HepG2 (cell line): ENCODE measurements at regions not wholly inside any gene's neighbourhood (a gene's known extent, or its start where the extent isn't known, plus 50 kb on each side); places are given as distances from the start of the nearest gene placed in this dataset.

Source experiments
- GATAD2A ChIP-seq: IDR thresholded peaks from 2 replicates; pipeline ENCODE4 v1.6.1; 2016
- HMG20A ChIP-seq: IDR thresholded peaks from 2 replicates; pipeline ENCODE4 v1.6.1; 2016; ENCODE audit warnings: borderline replicate concordance
- HNF4A ChIP-seq: sonication (generic); formaldehyde crosslinking; IDR thresholded peaks from 2 replicates; pipeline ENCODE4 v1.4.0; 2020; ENCODE audit warnings: missing genetic modification reagents
- HNF4G ChIP-seq, 2 experiments: sonication (generic) in 1 of 2; formaldehyde crosslinking in 1 of 2; IDR thresholded peaks; 2 replicates each; pipeline versions ENCODE4 v1.4.0 to v1.6.1; 2011 to 2020; ENCODE audit warnings: borderline replicate concordance in 2 of 2, low read depth in 2 of 2, mild to moderate bottlenecking in 2 of 2, low read length in 1 of 2, missing genetic modification reagents in 1 of 2, moderate library complexity in 1 of 2
- POGZ ChIP-seq: sonication (generic); formaldehyde crosslinking; IDR thresholded peaks from 2 replicates; pipeline ENCODE4 v1.4.0; 2020; ENCODE audit warnings: mild to moderate bottlenecking, missing genetic modification reagents
- SALL1 ChIP-seq: sonication (generic); formaldehyde crosslinking; IDR thresholded peaks from 2 replicates; pipeline ENCODE4 v1.8.0; 2022; ENCODE audit warnings: mild to moderate bottlenecking, missing genetic modification reagents
- TP53 ChIP-seq: sonication (generic); formaldehyde crosslinking; conservative IDR thresholded peaks from 2 replicates; pipeline ENCODE4 v1.4.0; 2020; ENCODE audit warnings: missing genetic modification reagents
- ZFX ChIP-seq: sonication (generic); formaldehyde crosslinking; IDR thresholded peaks from 2 replicates; pipeline ENCODE4 v1.4.0; 2020; ENCODE audit warnings: mild to moderate bottlenecking, low read depth, missing genetic modification reagents, moderate library complexity
- ZFY ChIP-seq: sonication (generic); formaldehyde crosslinking; IDR thresholded peaks from 2 replicates; pipeline ENCODE4 v1.4.0; 2020; ENCODE audit warnings: missing genetic modification reagents
- ZMYM4 ChIP-seq: sonication (generic); formaldehyde crosslinking; IDR thresholded peaks from 2 replicates; pipeline ENCODE4 v1.8.1; 2023; ENCODE audit warnings: mild to moderate bottlenecking, missing genetic modification reagents
- ZNF350 ChIP-seq: sonication (generic); formaldehyde crosslinking; IDR thresholded peaks from 2 replicates; pipeline ENCODE4 v1.4.0; 2020; ENCODE audit warnings: mild to moderate bottlenecking, low read depth, missing genetic modification reagents, borderline replicate concordance
- ZNF644 ChIP-seq: IDR thresholded peaks from 2 replicates; pipeline ENCODE4 v1.6.1; 2016; ENCODE audit warnings: low read depth
- TF ChIP-seq, protein P1 (sequence below): IDR thresholded peaks from 2 replicates; pipeline ENCODE4 v1.4.0; 2020; ENCODE audit warnings: mild to moderate bottlenecking, missing genetic modification reagents
- TF ChIP-seq, protein P2 (sequence below): sonication (generic); formaldehyde crosslinking; IDR thresholded peaks from 2 replicates; pipeline ENCODE4 v1.4.0; 2020; ENCODE audit warnings: missing genetic modification reagents
- TF ChIP-seq, protein P3 (sequence below): sonication (generic); formaldehyde crosslinking; IDR thresholded peaks from 2 replicates; pipeline ENCODE4 v1.5.1; 2020; ENCODE audit warnings: mild to moderate bottlenecking, missing genetic modification reagents, borderline replicate concordance
- TF ChIP-seq, protein P4 (sequence below): fragments of 450-650 bp; IDR thresholded peaks from 2 replicates; pipeline ENCODE4 v1.6.1; 2017; ENCODE audit warnings: mild to moderate bottlenecking

DNA sequence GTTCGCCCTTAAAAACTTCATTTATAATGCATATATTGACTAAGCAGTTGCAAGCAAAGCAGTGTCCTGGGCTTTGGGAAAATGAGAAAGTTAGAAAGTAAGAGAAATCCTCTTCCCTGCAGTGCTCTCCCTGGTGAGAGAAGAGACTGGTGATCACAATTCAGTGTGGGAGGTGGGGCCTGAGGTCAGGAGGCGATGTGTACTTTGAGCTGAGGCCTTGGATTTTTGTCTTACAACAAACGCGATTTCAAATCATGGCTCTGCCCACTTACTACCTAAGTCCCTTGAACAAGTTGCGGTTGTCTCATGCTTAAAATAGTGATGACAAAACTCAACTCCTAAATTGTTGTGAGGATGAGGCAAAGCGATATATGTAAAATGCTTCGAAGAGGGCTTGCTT, 316.3 kb upstream of the NECTIN3 start (continued):
- TF ChIP-seq, protein P1, sequence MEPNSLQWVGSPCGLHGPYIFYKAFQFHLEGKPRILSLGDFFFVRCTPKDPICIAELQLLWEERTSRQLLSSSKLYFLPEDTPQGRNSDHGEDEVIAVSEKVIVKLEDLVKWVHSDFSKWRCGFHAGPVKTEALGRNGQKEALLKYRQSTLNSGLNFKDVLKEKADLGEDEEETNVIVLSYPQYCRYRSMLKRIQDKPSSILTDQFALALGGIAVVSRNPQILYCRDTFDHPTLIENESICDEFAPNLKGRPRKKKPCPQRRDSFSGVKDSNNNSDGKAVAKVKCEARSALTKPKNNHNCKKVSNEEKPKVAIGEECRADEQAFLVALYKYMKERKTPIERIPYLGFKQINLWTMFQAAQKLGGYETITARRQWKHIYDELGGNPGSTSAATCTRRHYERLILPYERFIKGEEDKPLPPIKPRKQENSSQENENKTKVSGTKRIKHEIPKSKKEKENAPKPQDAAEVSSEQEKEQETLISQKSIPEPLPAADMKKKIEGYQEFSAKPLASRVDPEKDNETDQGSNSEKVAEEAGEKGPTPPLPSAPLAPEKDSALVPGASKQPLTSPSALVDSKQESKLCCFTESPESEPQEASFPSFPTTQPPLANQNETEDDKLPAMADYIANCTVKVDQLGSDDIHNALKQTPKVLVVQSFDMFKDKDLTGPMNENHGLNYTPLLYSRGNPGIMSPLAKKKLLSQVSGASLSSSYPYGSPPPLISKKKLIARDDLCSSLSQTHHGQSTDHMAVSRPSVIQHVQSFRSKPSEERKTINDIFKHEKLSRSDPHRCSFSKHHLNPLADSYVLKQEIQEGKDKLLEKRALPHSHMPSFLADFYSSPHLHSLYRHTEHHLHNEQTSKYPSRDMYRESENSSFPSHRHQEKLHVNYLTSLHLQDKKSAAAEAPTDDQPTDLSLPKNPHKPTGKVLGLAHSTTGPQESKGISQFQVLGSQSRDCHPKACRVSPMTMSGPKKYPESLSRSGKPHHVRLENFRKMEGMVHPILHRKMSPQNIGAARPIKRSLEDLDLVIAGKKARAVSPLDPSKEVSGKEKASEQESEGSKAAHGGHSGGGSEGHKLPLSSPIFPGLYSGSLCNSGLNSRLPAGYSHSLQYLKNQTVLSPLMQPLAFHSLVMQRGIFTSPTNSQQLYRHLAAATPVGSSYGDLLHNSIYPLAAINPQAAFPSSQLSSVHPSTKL (CRISPR knock-in tag) = peak; percentile 81
- TF ChIP-seq, protein P2, sequence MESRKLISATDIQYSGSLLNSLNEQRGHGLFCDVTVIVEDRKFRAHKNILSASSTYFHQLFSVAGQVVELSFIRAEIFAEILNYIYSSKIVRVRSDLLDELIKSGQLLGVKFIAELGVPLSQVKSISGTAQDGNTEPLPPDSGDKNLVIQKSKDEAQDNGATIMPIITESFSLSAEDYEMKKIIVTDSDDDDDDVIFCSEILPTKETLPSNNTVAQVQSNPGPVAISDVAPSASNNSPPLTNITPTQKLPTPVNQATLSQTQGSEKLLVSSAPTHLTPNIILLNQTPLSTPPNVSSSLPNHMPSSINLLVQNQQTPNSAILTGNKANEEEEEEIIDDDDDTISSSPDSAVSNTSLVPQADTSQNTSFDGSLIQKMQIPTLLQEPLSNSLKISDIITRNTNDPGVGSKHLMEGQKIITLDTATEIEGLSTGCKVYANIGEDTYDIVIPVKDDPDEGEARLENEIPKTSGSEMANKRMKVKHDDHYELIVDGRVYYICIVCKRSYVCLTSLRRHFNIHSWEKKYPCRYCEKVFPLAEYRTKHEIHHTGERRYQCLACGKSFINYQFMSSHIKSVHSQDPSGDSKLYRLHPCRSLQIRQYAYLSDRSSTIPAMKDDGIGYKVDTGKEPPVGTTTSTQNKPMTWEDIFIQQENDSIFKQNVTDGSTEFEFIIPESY (CRISPR knock-in tag) = peak; percentile 65
- TF ChIP-seq ZMYM4 (CRISPR knock-in tag) = peak; percentile 91
- TF ChIP-seq ZNF644 (CRISPR knock-in tag) = peak; percentile 57; the same call in 1 of the 2 replicates
- TF ChIP-seq, protein P3, sequence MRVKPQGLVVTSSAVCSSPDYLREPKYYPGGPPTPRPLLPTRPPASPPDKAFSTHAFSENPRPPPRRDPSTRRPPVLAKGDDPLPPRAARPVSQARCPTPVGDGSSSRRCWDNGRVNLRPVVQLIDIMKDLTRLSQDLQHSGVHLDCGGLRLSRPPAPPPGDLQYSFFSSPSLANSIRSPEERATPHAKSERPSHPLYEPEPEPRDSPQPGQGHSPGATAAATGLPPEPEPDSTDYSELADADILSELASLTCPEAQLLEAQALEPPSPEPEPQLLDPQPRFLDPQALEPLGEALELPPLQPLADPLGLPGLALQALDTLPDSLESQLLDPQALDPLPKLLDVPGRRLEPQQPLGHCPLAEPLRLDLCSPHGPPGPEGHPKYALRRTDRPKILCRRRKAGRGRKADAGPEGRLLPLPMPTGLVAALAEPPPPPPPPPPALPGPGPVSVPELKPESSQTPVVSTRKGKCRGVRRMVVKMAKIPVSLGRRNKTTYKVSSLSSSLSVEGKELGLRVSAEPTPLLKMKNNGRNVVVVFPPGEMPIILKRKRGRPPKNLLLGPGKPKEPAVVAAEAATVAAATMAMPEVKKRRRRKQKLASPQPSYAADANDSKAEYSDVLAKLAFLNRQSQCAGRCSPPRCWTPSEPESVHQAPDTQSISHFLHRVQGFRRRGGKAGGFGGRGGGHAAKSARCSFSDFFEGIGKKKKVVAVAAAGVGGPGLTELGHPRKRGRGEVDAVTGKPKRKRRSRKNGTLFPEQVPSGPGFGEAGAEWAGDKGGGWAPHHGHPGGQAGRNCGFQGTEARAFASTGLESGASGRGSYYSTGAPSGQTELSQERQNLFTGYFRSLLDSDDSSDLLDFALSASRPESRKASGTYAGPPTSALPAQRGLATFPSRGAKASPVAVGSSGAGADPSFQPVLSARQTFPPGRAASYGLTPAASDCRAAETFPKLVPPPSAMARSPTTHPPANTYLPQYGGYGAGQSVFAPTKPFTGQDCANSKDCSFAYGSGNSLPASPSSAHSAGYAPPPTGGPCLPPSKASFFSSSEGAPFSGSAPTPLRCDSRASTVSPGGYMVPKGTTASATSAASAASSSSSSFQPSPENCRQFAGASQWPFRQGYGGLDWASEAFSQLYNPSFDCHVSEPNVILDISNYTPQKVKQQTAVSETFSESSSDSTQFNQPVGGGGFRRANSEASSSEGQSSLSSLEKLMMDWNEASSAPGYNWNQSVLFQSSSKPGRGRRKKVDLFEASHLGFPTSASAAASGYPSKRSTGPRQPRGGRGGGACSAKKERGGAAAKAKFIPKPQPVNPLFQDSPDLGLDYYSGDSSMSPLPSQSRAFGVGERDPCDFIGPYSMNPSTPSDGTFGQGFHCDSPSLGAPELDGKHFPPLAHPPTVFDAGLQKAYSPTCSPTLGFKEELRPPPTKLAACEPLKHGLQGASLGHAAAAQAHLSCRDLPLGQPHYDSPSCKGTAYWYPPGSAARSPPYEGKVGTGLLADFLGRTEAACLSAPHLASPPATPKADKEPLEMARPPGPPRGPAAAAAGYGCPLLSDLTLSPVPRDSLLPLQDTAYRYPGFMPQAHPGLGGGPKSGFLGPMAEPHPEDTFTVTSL (CRISPR knock-in tag) = peak; percentile 62; the same call in 1 of the 2 replicates
- TF ChIP-seq, protein P4, sequence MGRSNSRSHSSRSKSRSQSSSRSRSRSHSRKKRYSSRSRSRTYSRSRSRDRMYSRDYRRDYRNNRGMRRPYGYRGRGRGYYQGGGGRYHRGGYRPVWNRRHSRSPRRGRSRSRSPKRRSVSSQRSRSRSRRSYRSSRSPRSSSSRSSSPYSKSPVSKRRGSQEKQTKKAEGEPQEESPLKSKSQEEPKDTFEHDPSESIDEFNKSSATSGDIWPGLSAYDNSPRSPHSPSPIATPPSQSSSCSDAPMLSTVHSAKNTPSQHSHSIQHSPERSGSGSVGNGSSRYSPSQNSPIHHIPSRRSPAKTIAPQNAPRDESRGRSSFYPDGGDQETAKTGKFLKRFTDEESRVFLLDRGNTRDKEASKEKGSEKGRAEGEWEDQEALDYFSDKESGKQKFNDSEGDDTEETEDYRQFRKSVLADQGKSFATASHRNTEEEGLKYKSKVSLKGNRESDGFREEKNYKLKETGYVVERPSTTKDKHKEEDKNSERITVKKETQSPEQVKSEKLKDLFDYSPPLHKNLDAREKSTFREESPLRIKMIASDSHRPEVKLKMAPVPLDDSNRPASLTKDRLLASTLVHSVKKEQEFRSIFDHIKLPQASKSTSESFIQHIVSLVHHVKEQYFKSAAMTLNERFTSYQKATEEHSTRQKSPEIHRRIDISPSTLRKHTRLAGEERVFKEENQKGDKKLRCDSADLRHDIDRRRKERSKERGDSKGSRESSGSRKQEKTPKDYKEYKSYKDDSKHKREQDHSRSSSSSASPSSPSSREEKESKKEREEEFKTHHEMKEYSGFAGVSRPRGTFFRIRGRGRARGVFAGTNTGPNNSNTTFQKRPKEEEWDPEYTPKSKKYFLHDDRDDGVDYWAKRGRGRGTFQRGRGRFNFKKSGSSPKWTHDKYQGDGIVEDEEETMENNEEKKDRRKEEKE = no peak
- peak; percentile 16; the same call in 1 of the 2 replicates for TF ChIP-seq HMG20A (CRISPR knock-in tag)
- TF ChIP-seq SALL1 (CRISPR knock-in tag) = peak; percentile 58
- 0 out of 2 replicates have a peak, but pooled peaks have one; percentile 38 for TF ChIP-seq ZFY
- TF ChIP-seq HNF4A (CRISPR knock-in tag) = peak; percentile 87
- peak; percentile 47; the same call in 1 of the 2 replicates for TF ChIP-seq GATAD2A (CRISPR knock-in tag)
- peak; percentile 42; the same call in 1 of the 2 replicates for TF ChIP-seq HNF4G (IDR thresholded peaks at IDR 0.05; ENCODE audit: borderline replicate concordance, low read depth, low read length)
- no peak for TF ChIP-seq HNF4G (CRISPR knock-in tag; IDR thresholded peaks at IDR 0.05; ENCODE audit: borderline replicate concordance, low read depth)
- TF ChIP-seq TP53 = no peak
- peak; percentile 87 for TF ChIP-seq POGZ (CRISPR knock-in tag)
- no peak for TF ChIP-seq ZNF350 (CRISPR knock-in tag)
- TF ChIP-seq ZFX (CRISPR knock-in tag) = peak; percentile 39; the same call in 1 of the 2 replicates
